ENCODE measurements at regions not wholly inside any gene's neighbourhood (a gene's known extent, or its start where the extent isn't known, plus 50 kb on each side); places are given as distances from the start of the nearest gene placed in this dataset.

DNA sequence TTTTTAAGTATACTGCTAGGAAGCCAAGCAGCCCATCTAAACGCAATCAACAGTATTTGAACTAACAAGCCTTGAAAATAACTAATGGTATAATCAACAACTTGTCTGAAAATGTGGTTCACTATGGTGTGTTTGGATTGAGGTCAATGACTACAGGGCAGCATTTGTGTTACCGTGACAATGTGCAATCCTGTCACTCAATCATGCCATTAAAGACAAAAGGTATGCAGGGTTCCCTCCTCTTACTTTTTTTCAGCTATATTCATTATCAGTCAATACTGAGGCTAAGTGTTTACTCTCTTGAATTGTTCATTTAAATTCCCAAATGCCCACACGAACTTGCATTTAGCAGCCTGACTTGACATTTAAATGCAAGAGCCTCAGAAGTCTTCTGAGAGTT, 1099.3 kb upstream of the EPHA6 start:
- TF ChIP-seq, protein P1, sequence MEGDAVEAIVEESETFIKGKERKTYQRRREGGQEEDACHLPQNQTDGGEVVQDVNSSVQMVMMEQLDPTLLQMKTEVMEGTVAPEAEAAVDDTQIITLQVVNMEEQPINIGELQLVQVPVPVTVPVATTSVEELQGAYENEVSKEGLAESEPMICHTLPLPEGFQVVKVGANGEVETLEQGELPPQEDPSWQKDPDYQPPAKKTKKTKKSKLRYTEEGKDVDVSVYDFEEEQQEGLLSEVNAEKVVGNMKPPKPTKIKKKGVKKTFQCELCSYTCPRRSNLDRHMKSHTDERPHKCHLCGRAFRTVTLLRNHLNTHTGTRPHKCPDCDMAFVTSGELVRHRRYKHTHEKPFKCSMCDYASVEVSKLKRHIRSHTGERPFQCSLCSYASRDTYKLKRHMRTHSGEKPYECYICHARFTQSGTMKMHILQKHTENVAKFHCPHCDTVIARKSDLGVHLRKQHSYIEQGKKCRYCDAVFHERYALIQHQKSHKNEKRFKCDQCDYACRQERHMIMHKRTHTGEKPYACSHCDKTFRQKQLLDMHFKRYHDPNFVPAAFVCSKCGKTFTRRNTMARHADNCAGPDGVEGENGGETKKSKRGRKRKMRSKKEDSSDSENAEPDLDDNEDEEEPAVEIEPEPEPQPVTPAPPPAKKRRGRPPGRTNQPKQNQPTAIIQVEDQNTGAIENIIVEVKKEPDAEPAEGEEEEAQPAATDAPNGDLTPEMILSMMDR (IDR thresholded peaks at IDR 0.05; ENCODE audit: poor library complexity, severe bottlenecking): no peak
- TF ChIP-seq RAD21 (conservative IDR thresholded peaks at IDR 0.05) (no peak), EZH2 (IDR thresholded peaks at IDR 0.05; ENCODE audit: borderline replicate concordance, insufficient read depth, low read length, poor library complexity, severe bottlenecking) (no peak), POLR2AphosphoS5 (IDR thresholded peaks at IDR 0.05) (no peak), EP300 (conservative IDR thresholded peaks at IDR 0.05; ENCODE audit: poor library complexity, severe bottlenecking) (no peak), REST (IDR thresholded peaks at IDR 0.05; ENCODE audit: borderline replicate concordance) (no peak), MXI1 (conservative IDR thresholded peaks at IDR 0.05; ENCODE audit: poor library complexity, severe bottlenecking) (no peak), SMC3 (conservative IDR thresholded peaks at IDR 0.05; ENCODE audit: poor library complexity) (no peak)
